GM19025 (cell line): ENCODE measurements at regions not wholly inside any gene's neighbourhood (a gene's known extent, or its start where the extent isn't known, plus 50 kb on each side); places are given as distances from the start of the nearest gene placed in this dataset.

ENCODE experiments used
- ATAC-seq: cut with Tn5 transposase; IDR thresholded peaks from one replicate; pipeline ENCODE4 v1.9.1; 2021; ENCODE audit warnings: mild to moderate bottlenecking, low read depth, moderate library complexity; ENCODE audit not compliant: unreplicated experiment

- ATAC-seq: no peak
These were observed 511.5 kb downstream of the TNS1 start for GRCh38 chr2:217491271-217491670.

GRCh38 chr2:217489145-217489960 is 513.4 kb downstream of the TNS1 start:
- ATAC-seq: no peak

- no peak for ATAC-seq
These were observed 518.7 kb downstream of the TNS1 start for GRCh38 chr2:217484046-217484445.

GRCh38 chr2:217482056-217482710 is 520.6 kb downstream of the TNS1 start:
- no peak for ATAC-seq

- ATAC-seq: no peak
These were observed 521.2 kb downstream of the TNS1 start for GRCh38 chr2:217481577-217481976.

GRCh38 chr2:217479566-217479965 is 523.2 kb downstream of the TNS1 start:
- no peak for ATAC-seq

- ATAC-seq: no peak
These were observed 523.9 kb downstream of the TNS1 start for GRCh38 chr2:217478831-217479455.

GRCh38 chr2:217477583-217477982 is 525.2 kb downstream of the TNS1 start:
- no peak for ATAC-seq

- ATAC-seq: no peak
These were observed 527.0 kb downstream of the TNS1 start for GRCh38 chr2:217475791-217476190.

- no peak for ATAC-seq
These were observed 527.7 kb downstream of the TNS1 start for GRCh38 chr2:217475101-217475500.

- no peak for ATAC-seq
These were observed 531.5 kb downstream of the TNS1 start for GRCh38 chr2:217471319-217471718.

GRCh38 chr2:217469203-217469810 is 533.5 kb downstream of the TNS1 start:
- ATAC-seq: no peak

- ATAC-seq: no peak
These were observed 534.6 kb downstream of the TNS1 start for GRCh38 chr2:217468042-217468830.

- no peak for ATAC-seq
These were observed 535.5 kb downstream of the TNS1 start for GRCh38 chr2:217467331-217467730.

GRCh38 chr2:217466805-217467204 is 536.0 kb downstream of the TNS1 start:
- no peak for ATAC-seq

- ATAC-seq: no peak
These were observed 536.7 kb downstream of the TNS1 start for GRCh38 chr2:217466104-217466503.

GRCh38 chr2:217465100-217465499 is 537.7 kb downstream of the TNS1 start:
- ATAC-seq: no peak

- ATAC-seq: no peak
These were observed 539.3 kb downstream of the TNS1 start for GRCh38 chr2:217463402-217464075.

- no peak for ATAC-seq
These were observed 540.7 kb downstream of the TNS1 start for GRCh38 chr2:217462121-217462520.

GRCh38 chr2:217461674-217462073 is 541.1 kb downstream of the TNS1 start:
- no peak for ATAC-seq
